Endothelial cell of umbilical vein (primary cell): ENCODE measurements at regions not wholly inside any gene's neighbourhood (a gene's known extent, or its start where the extent isn't known, plus 50 kb on each side); places are given as distances from the start of the nearest gene placed in this dataset.

Experiments
- BruUV-seq: library from RNA; stranded (reverse); fragments of 400-500 nt; replicated peaks from 2 replicates; lab custom pipeline; 2021; lab: Mats Ljungman, UMichigan
- CTCF ChIA-PET: fragments of 300-600, 350-600 bp; sonication (Branson Sonifier 250); formaldehyde crosslinking; loops from one replicate; lab custom pipeline; 2021; ENCODE audit warnings: antibody characterized with exemption, inconsistent platforms; lab: Charles Lee
- POLR2A ChIA-PET: fragments of 300-600, 350-600 bp; sonication (Branson Sonifier 250); formaldehyde crosslinking; loops from one replicate; lab custom pipeline; 2021; ENCODE audit warnings: antibody characterized with exemption, inconsistent platforms; lab: Charles Lee
- DNase-seq: peaks from one replicate; pipeline ENCODE4 v3.0.0-alpha.2; 2011; ENCODE audit warnings: low read depth, low spot score
- FAIRE-seq: peaks from 2 replicates; lab custom pipeline; 2011; peaks lifted over from hg19 to GRCh38; lab: Jason Lieb, UNC
- H2AFZ ChIP-seq: 2 replicates; pipeline ENCODE4 v1.6.0; 2012; ENCODE audit warnings: low read depth, low read length, control low read depth, inconsistent platforms
- H3K27ac ChIP-seq: 2 replicates; pipeline ENCODE4 v1.5.1; 2011; ENCODE audit warnings: low read depth, mild to moderate bottlenecking, control low read depth, low read length, moderate library complexity; ENCODE audit not compliant: insufficient read depth
- H3K27me3 ChIP-seq, 2 experiments: 2 replicates each; pipeline versions ENCODE4 v1.6.0 to v1.6.1; 2011; ENCODE audit warnings: low read length in 2 of 2, mixed read lengths in 1 of 2; ENCODE audit not compliant: control insufficient read depth in 2 of 2, insufficient read depth in 2 of 2
- H3K36me3 ChIP-seq, 2 experiments: 2 replicates in 1 of 2; 3 replicates in 1 of 2; pipeline ENCODE4 v1.5.1; 2011; ENCODE audit warnings: low read length in 2 of 2, mild to moderate bottlenecking in 1 of 2, moderate library complexity in 1 of 2; ENCODE audit not compliant: control insufficient read depth in 2 of 2, insufficient read depth in 2 of 2; ENCODE audit errors: extremely low read depth in 1 of 2
- H3K4me1 ChIP-seq: 3 replicates; pipeline ENCODE4 v1.5.1; 2011; ENCODE audit warnings: mild to moderate bottlenecking, low read length; ENCODE audit not compliant: control insufficient read depth, insufficient read depth; ENCODE audit errors: extremely low read depth
- H3K4me2 ChIP-seq: 2 replicates; pipeline ENCODE4 v1.6.1; 2011; ENCODE audit warnings: low read length, control low read depth, mixed read lengths; ENCODE audit not compliant: insufficient read depth
- H3K4me3 ChIP-seq, 3 experiments: fragments of 200-600 bp in 1 of 3; sonication (generic), shearing (Covaris generic) in 1 of 3; replicated peaks in 1 of 3; 2 replicates each; pipeline ENCODE4 v1.5.1; 2011 to 2016; ENCODE audit warnings: control low read depth in 3 of 3, low read length in 3 of 3, mild to moderate bottlenecking in 2 of 3, inconsistent platforms in 1 of 3, low read depth in 1 of 3, moderate library complexity in 1 of 3; ENCODE audit not compliant: insufficient read depth in 1 of 3
- H3K79me2 ChIP-seq: 2 replicates; pipeline ENCODE4 v1.6.0; 2012; ENCODE audit warnings: low read length, inconsistent platforms; ENCODE audit not compliant: control insufficient read depth, insufficient read depth
- H3K9ac ChIP-seq: replicated peaks from 2 replicates; pipeline ENCODE3; 2011; ENCODE audit warnings: low read length, control low read depth; ENCODE audit not compliant: insufficient read depth; ENCODE audit errors: extremely low read depth
- H3K9me1 ChIP-seq: replicated peaks from 3 replicates; pipeline ENCODE4 v1.6.0; 2011; ENCODE audit warnings: mild to moderate bottlenecking, low read length; ENCODE audit not compliant: control insufficient read depth, insufficient read depth; ENCODE audit errors: extremely low read depth
- H3K9me3 ChIP-seq: replicated peaks from 2 replicates; pipeline ENCODE4 v1.5.1; 2012; ENCODE audit warnings: low read length, inconsistent platforms; ENCODE audit not compliant: control insufficient read depth, insufficient read depth
- H4K20me1 ChIP-seq: replicated peaks from 2 replicates; pipeline ENCODE3; 2011; ENCODE audit warnings: mild to moderate bottlenecking, low read length; ENCODE audit not compliant: control insufficient read depth, insufficient read depth; ENCODE audit errors: extremely low read depth
- EZH2 ChIP-seq: IDR thresholded peaks from 2 replicates; pipeline ENCODE4 v1.6.1; 2012; ENCODE audit warnings: borderline replicate concordance, low read depth, mild to moderate bottlenecking, moderate library complexity, low read length, inconsistent platforms; ENCODE audit not compliant: severe bottlenecking
- FOS ChIP-seq: IDR thresholded peaks from 2 replicates; pipeline ENCODE4 v1.6.1; 2011; ENCODE audit warnings: mild to moderate bottlenecking, low read length, moderate library complexity, borderline replicate concordance; ENCODE audit not compliant: insufficient read depth
- GATA2 ChIP-seq: IDR thresholded peaks from 2 replicates; pipeline ENCODE4 v1.7.0; 2011; ENCODE audit warnings: low read depth, mild to moderate bottlenecking, moderate library complexity, mixed read lengths, low read length; ENCODE audit not compliant: insufficient read length, insufficient read depth
- JUN ChIP-seq: IDR thresholded peaks from 2 replicates; pipeline ENCODE4 v1.6.1; 2011; ENCODE audit warnings: borderline replicate concordance, low read depth; ENCODE audit not compliant: insufficient read length, insufficient read depth
- MYC ChIP-seq: IDR thresholded peaks from one replicate; pipeline ENCODE4 v1.6.1; 2011; ENCODE audit warnings: mild to moderate bottlenecking, low read depth, low read length
- POLR2A ChIP-seq: IDR thresholded peaks from 2 replicates; pipeline ENCODE4 v1.6.1; 2012; ENCODE audit warnings: low read depth, mild to moderate bottlenecking, control low read depth, low read length
- POLR2AphosphoS5 ChIP-seq: IDR thresholded peaks from 2 replicates; pipeline ENCODE4 v1.6.1; 2012; ENCODE audit warnings: low read depth, mild to moderate bottlenecking, control low read depth, low read length, moderate library complexity; ENCODE audit not compliant: insufficient read depth
- dilution Hi-C: fragments of 300-500 bp; cut with MboI; formaldehyde crosslinking; loops from one replicate; pipeline ENCODE4 v1.15.0; 2019; ENCODE audit warnings: low sequenced_read_pairs; ENCODE audit not compliant: extremely low pct_ligation_motif_present
- intact Hi-C: fragments of 100-400 bp; cut with micrococcal nuclease; formaldehyde crosslinking; loops from one replicate; pipeline ENCODE4 v1.10.0; 2022
- TF ChIP-seq, protein P1 (sequence below): IDR thresholded peaks from 2 replicates; pipeline ENCODE4 v1.6.1; 2011; ENCODE audit not compliant: insufficient read depth, insufficient read length
- TF ChIP-seq, protein P2 (sequence below), 2 donors: IDR thresholded peaks; 1 replicate in 1 of 2; 2 replicates in 1 of 2; pipeline ENCODE4 v1.5.1; 2011; ENCODE audit warnings: low read length in 2 of 2, mild to moderate bottlenecking in 2 of 2, moderate library complexity in 2 of 2, control low read depth in 1 of 2, inconsistent platforms in 1 of 2, low read depth in 1 of 2; ENCODE audit not compliant: insufficient read depth in 1 of 2; ENCODE audit errors: extremely low read depth in 1 of 2

DNA sequence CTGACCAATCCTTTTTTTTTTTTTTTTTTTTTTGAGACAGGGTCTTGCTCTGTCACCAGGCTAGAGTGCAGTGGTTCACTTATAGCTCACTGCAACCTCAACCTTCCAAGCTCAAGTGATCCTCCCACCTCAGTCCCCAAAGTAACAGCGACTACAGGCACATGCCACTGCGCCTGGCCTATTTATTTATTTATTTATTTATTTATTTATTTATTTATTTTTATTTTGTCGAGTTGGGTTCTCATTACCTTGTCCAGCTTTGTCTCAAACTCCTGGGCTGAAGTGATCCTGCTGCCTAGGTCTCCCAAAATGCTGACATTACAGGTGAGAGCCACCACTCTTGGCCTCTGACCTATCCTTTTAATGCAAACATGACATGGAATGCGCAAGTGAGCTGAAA, 124.4 kb downstream of the GXYLT1 start:
- Histone ChIP-seq H2AFZ (no peak overlapping the region), H3K9me1 (no peaks in the 10 kb centered on the region), H3K36me3 (no peaks in the 10 kb centered on the region), H3K9ac (no peak overlapping the region), H3K4me2 (no peak overlapping the region), H3K79me2 (no peaks in the 10 kb centered on the region), H3K9me3 (no peaks in the 10 kb centered on the region), H4K20me1 (no peaks in the 10 kb centered on the region), H3K27me3 (no peaks in the 10 kb centered on the region), H3K4me1 (peaks cover 23% of the 10 kb centered on the region), H3K27ac (no peak overlapping the region), H3K4me3 (no peak overlapping the region)
- no peak for TF ChIP-seq POLR2A
- no peak for TF ChIP-seq FOS
- TF ChIP-seq, protein P1, sequence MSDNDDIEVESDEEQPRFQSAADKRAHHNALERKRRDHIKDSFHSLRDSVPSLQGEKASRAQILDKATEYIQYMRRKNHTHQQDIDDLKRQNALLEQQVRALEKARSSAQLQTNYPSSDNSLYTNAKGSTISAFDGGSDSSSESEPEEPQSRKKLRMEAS = no peak
- no TSS peak for BruUV-seq
- ChIA-PET POLR2A (interaction anchor here (0.6 kb wide), 1 partner anchor 413 kb away, joined by 3 read pairs; no protein-coding TSS in a partner anchor), CTCF (interaction anchor here (0.7 to 6.6 kb wide), 3 partner anchors 108 to 759 kb away, joined by 3 to 168 read pairs (median 5); no protein-coding TSS in a partner anchor)
- FAIRE-seq (no peak), DNase-seq (no peak)
- dilution Hi-C loops (no loop called here), intact Hi-C loops (loop anchor here (5.0 to 10.0 kb wide), 5 partner anchors 278 to 1265 kb away; partner anchors contain the start of genes PPHLN1 and ZCRB1)

DNA sequence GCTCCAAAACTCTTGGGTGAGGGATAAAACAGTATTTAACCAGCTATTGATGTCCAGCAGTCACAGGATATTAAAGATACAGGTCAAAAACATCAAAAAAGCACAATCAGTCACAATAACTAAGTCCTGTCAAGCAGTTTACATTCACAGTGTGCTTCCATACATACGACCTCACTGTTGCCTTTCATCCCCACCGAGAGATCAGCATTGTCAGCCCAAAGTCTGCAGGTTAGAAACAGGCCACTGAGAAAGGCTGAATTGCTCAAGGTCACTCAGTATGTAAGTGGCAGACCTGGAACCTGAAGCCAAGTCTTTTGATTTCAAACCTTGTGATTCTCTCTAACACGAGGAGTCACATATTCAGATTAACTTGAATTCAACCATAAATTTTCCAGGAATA, 124.9 kb downstream of the GXYLT1 start:
- no peak for DNase-seq
- H3K36me3 ChIP-seq = no peaks in the 10 kb centered on the region
- H3K4me3 ChIP-seq = no peak overlapping the region
- intact Hi-C loops (loop anchor here (5.0 to 10.0 kb wide), 5 partner anchors 277 to 1265 kb away; partner anchors contain the start of genes PPHLN1 and ZCRB1), dilution Hi-C loops (no loop called here)
- H3K4me1 ChIP-seq = peaks cover 23% of the 10 kb centered on the region
- ChIA-PET CTCF (interaction anchor here (0.7 to 0.8 kb wide), 2 partner anchors 756 to 758 kb away, joined by 3 to 5 read pairs; no protein-coding TSS in a partner anchor), POLR2A (interaction anchor here (0.6 kb wide), 1 partner anchor 412 kb away, joined by 3 read pairs; no protein-coding TSS in a partner anchor)
- no peak overlapping the region for H3K9ac ChIP-seq
- no peaks in the 10 kb centered on the region for H3K27me3 ChIP-seq
- no peaks in the 10 kb centered on the region for H3K9me3 ChIP-seq
- H3K4me2 ChIP-seq = no peak overlapping the region
- no peaks in the 10 kb centered on the region for H3K9me1 ChIP-seq
- peak; percentile 4 for FAIRE-seq
- TF ChIP-seq, protein P2, sequence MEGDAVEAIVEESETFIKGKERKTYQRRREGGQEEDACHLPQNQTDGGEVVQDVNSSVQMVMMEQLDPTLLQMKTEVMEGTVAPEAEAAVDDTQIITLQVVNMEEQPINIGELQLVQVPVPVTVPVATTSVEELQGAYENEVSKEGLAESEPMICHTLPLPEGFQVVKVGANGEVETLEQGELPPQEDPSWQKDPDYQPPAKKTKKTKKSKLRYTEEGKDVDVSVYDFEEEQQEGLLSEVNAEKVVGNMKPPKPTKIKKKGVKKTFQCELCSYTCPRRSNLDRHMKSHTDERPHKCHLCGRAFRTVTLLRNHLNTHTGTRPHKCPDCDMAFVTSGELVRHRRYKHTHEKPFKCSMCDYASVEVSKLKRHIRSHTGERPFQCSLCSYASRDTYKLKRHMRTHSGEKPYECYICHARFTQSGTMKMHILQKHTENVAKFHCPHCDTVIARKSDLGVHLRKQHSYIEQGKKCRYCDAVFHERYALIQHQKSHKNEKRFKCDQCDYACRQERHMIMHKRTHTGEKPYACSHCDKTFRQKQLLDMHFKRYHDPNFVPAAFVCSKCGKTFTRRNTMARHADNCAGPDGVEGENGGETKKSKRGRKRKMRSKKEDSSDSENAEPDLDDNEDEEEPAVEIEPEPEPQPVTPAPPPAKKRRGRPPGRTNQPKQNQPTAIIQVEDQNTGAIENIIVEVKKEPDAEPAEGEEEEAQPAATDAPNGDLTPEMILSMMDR (IDR thresholded peaks at IDR 0.05; ENCODE audit: extremely low read depth in 1 of 2, insufficient read depth in 1 of 2, low read depth in 1 of 2, low read length in 2 of 2) = no peak
- TF ChIP-seq JUN = no peak
- no peak for TF ChIP-seq EZH2
- no peak for TF ChIP-seq POLR2A
- TF ChIP-seq MYC = no peak
- no peak for TF ChIP-seq GATA2
- no peak for TF ChIP-seq FOS
- TF ChIP-seq POLR2AphosphoS5 = no peak
- H3K27ac ChIP-seq = no peak overlapping the region
- H3K79me2 ChIP-seq = no peaks in the 10 kb centered on the region
- H4K20me1 ChIP-seq = no peaks in the 10 kb centered on the region
- no TSS peak for BruUV-seq
- no peak overlapping the region for H2AFZ ChIP-seq
